ENCODE measurements at regions not wholly inside any gene's neighbourhood (a gene's known extent, or its start where the extent isn't known, plus 50 kb on each side); places are given as distances from the start of the nearest gene placed in this dataset.

- no peak overlapping the region for H3K27ac ChIP-seq
- no peak for DNase-seq (ENCODE audit: low read depth, low spot score)
These were observed 115.8 kb upstream of the ZRANB2 start for GRCh38 chr1:71196685-71197084.

GRCh38 chr1:71193153-71193552 is 112.3 kb upstream of the ZRANB2 start:
- DNase-seq (ENCODE audit: low read depth, low spot score) = no peak
- no peak overlapping the region for H3K27ac ChIP-seq

GRCh38 chr1:71191520-71191919 is 110.7 kb upstream of the ZRANB2 start:
- DNase-seq (ENCODE audit: low read depth, low spot score) = no peak
- no peak overlapping the region for H3K27ac ChIP-seq

- H3K27ac ChIP-seq = no peak overlapping the region
- DNase-seq (ENCODE audit: low read depth, low spot score) = no peak
These were observed 110.0 kb upstream of the ZRANB2 start for GRCh38 chr1:71190843-71191242.

GRCh38 chr1:71184410-71184809 is 103.6 kb upstream of the ZRANB2 start:
- no peak overlapping the region for H3K27ac ChIP-seq
- no peak for DNase-seq (ENCODE audit: low read depth, low spot score)

GRCh38 chr1:71179997-71180396 is 99.2 kb upstream of the ZRANB2 start:
- no peak for DNase-seq (ENCODE audit: low read depth, low spot score)
- H3K27ac ChIP-seq = no peak overlapping the region

- DNase-seq (ENCODE audit: low read depth, low spot score) = no peak
- H3K27ac ChIP-seq = no peak overlapping the region
These were observed 90.1 kb upstream of the ZRANB2 start for GRCh38 chr1:71170925-71171324.

- H3K27ac ChIP-seq = no peak overlapping the region
- DNase-seq (ENCODE audit: low read depth, low spot score) = no peak
These were observed 86.7 kb upstream of the ZRANB2 start for GRCh38 chr1:71167505-71167904.

GRCh38 chr1:71166178-71167173 is 85.6 kb upstream of the ZRANB2 start:
- DNase-seq (ENCODE audit: low read depth, low spot score) = no peak
- no peak overlapping the region for H3K27ac ChIP-seq

GRCh38 chr1:71157715-71158114 is 76.9 kb upstream of the ZRANB2 start:
- no peak overlapping the region for H3K27ac ChIP-seq
- no peak for DNase-seq (ENCODE audit: low read depth, low spot score)

- no peak for DNase-seq (ENCODE audit: low read depth, low spot score)
- H3K27ac ChIP-seq = no peak overlapping the region
These were observed 76.3 kb upstream of the ZRANB2 start for GRCh38 chr1:71157151-71157550.

GRCh38 chr1:71156590-71156989 is 75.8 kb upstream of the ZRANB2 start:
- no peak for DNase-seq (ENCODE audit: low read depth, low spot score)
- H3K27ac ChIP-seq = no peak overlapping the region

GRCh38 chr1:71154429-71154828 is 73.6 kb upstream of the ZRANB2 start:
- no peak overlapping the region for H3K27ac ChIP-seq
- DNase-seq (ENCODE audit: low read depth, low spot score) = no peak

- DNase-seq (ENCODE audit: low read depth, low spot score) = no peak
These were observed 73.0 kb upstream of the ZRANB2 start for GRCh38 chr1:71153826-71154225.

GRCh38 chr1:71147637-71148360 is 67.0 kb upstream of the ZRANB2 start:
- H3K27ac ChIP-seq = no peak overlapping the region
- no peak for DNase-seq (ENCODE audit: low read depth, low spot score)

More at GRCh38 chr1:71153826-71154225, 73.0 kb upstream of the ZRANB2 start:
- no peak overlapping the region for H3K27ac ChIP-seq

- DNase-seq (ENCODE audit: low read depth, low spot score) = no peak
- H3K27ac ChIP-seq = no peak overlapping the region
These were observed 54.7 kb upstream of the ZRANB2 start for GRCh38 chr1:71135571-71135970.

Measured in epithelial cell of prostate (primary cell).